ENCODE measurements at regions not wholly inside any gene's neighbourhood (a gene's known extent, or its start where the extent isn't known, plus 50 kb on each side); places are given as distances from the start of the nearest gene placed in this dataset.
"Not testable (repeated sequence)": the region's sequence is repeated elsewhere in the genome, so short reads cannot be mapped to it uniquely, and the experiment has no call there.

- Histone ChIP-seq H3K27me3 (ENCODE audit: control insufficient read depth, insufficient read depth, low read length) (no peaks in the 10 kb centered on the region), H3K27ac (ENCODE audit: low read length) (no peak overlapping the region), H3K4me3 (ENCODE audit: low read length) (no peak overlapping the region), H3K36me3 (ENCODE audit: control insufficient read depth, insufficient read depth, low read length) (no peaks in the 10 kb centered on the region), H3K9me3 (replicated peaks; ENCODE audit: control insufficient read depth, low read depth, low read length) (no peaks in the 10 kb centered on the region), H3K4me1 (ENCODE audit: control insufficient read depth, insufficient read depth, low read length) (no peaks in the 10 kb centered on the region)
- peak; percentile 41 for DNase-seq
- WGBS (ENCODE audit: insufficient coverage) = no CpG with 5 or more reads among the region's 3 CpGs
These were observed 250.3 kb upstream of the ARSJ start for GRCh38 chr4:114229706-114230105.

GRCh38 chr4:114236171-114236769, 256.8 kb upstream of the ARSJ start:
- Histone ChIP-seq H3K9me3 (replicated peaks; ENCODE audit: control insufficient read depth, low read depth, low read length) (no peaks in the 10 kb centered on the region), H3K4me1 (ENCODE audit: control insufficient read depth, insufficient read depth, low read length) (no peaks in the 10 kb centered on the region), H3K4me3 (ENCODE audit: low read length) (no peak overlapping the region), H3K36me3 (ENCODE audit: control insufficient read depth, insufficient read depth, low read length) (no peaks in the 10 kb centered on the region), H3K27me3 (ENCODE audit: control insufficient read depth, insufficient read depth, low read length) (no peaks in the 10 kb centered on the region), H3K27ac (ENCODE audit: low read length) (no peak overlapping the region)
- no CpG with 5 or more reads among the region's 2 CpGs for WGBS (ENCODE audit: insufficient coverage)
- no peak for DNase-seq

GRCh38 chr4:114237997-114238396, 258.6 kb upstream of the ARSJ start:
- Histone ChIP-seq H3K27ac (ENCODE audit: low read length) (no peak overlapping the region), H3K4me1 (ENCODE audit: control insufficient read depth, insufficient read depth, low read length) (no peaks in the 10 kb centered on the region), H3K4me3 (ENCODE audit: low read length) (no peak overlapping the region), H3K9me3 (replicated peaks; ENCODE audit: control insufficient read depth, low read depth, low read length) (no peaks in the 10 kb centered on the region), H3K36me3 (ENCODE audit: control insufficient read depth, insufficient read depth, low read length) (no peaks in the 10 kb centered on the region), H3K27me3 (ENCODE audit: control insufficient read depth, insufficient read depth, low read length) (no peaks in the 10 kb centered on the region)
- DNase-seq = no peak

GRCh38 chr4:114249561-114249960, 270.1 kb upstream of the ARSJ start:
- Histone ChIP-seq H3K27ac (ENCODE audit: low read length) (no peak overlapping the region), H3K27me3 (ENCODE audit: control insufficient read depth, insufficient read depth, low read length) (no peaks in the 10 kb centered on the region), H3K4me1 (ENCODE audit: control insufficient read depth, insufficient read depth, low read length) (no peaks in the 10 kb centered on the region), H3K4me3 (ENCODE audit: low read length) (no peak overlapping the region), H3K36me3 (ENCODE audit: control insufficient read depth, insufficient read depth, low read length) (no peaks in the 10 kb centered on the region), H3K9me3 (replicated peaks; ENCODE audit: control insufficient read depth, low read depth, low read length) (no peaks in the 10 kb centered on the region)
- DNase-seq = no peak
- no CpG with 5 or more reads among the region's 1 CpG for WGBS (ENCODE audit: insufficient coverage)

GRCh38 chr4:114249976-114250375, 270.5 kb upstream of the ARSJ start:
- Histone ChIP-seq H3K36me3 (ENCODE audit: control insufficient read depth, insufficient read depth, low read length) (no peaks in the 10 kb centered on the region), H3K27ac (ENCODE audit: low read length) (no peak overlapping the region), H3K9me3 (replicated peaks; ENCODE audit: control insufficient read depth, low read depth, low read length) (no peaks in the 10 kb centered on the region), H3K4me1 (ENCODE audit: control insufficient read depth, insufficient read depth, low read length) (no peaks in the 10 kb centered on the region), H3K27me3 (ENCODE audit: control insufficient read depth, insufficient read depth, low read length) (no peaks in the 10 kb centered on the region), H3K4me3 (ENCODE audit: low read length) (no peak overlapping the region)
- no peak for DNase-seq

- no peak overlapping the region for H3K27ac ChIP-seq (ENCODE audit: low read length)
- no peak for DNase-seq
- H3K36me3 ChIP-seq (ENCODE audit: control insufficient read depth, insufficient read depth, low read length) = no peaks in the 10 kb centered on the region
- no peaks in the 10 kb centered on the region for H3K4me1 ChIP-seq (ENCODE audit: control insufficient read depth, insufficient read depth, low read length)
- no peak overlapping the region for H3K4me3 ChIP-seq (ENCODE audit: low read length)
- no peaks in the 10 kb centered on the region for H3K9me3 ChIP-seq (replicated peaks; ENCODE audit: control insufficient read depth, low read depth, low read length)
- no CpG with 5 or more reads among the region's 2 CpGs for WGBS (ENCODE audit: insufficient coverage)
- no peaks in the 10 kb centered on the region for H3K27me3 ChIP-seq (ENCODE audit: control insufficient read depth, insufficient read depth, low read length)
These were observed 271.0 kb upstream of the ARSJ start for GRCh38 chr4:114250439-114250891.

- Histone ChIP-seq H3K4me1 (ENCODE audit: control insufficient read depth, insufficient read depth, low read length) (no peaks in the 10 kb centered on the region), H3K4me3 (ENCODE audit: low read length) (no peak overlapping the region), H3K27me3 (ENCODE audit: control insufficient read depth, insufficient read depth, low read length) (no peaks in the 10 kb centered on the region), H3K9me3 (replicated peaks; ENCODE audit: control insufficient read depth, low read depth, low read length) (no peaks in the 10 kb centered on the region), H3K36me3 (ENCODE audit: control insufficient read depth, insufficient read depth, low read length) (no peaks in the 10 kb centered on the region), H3K27ac (ENCODE audit: low read length) (no peak overlapping the region)
- no peak for DNase-seq
These were observed 271.6 kb upstream of the ARSJ start for GRCh38 chr4:114251020-114251419.

- no peaks in the 10 kb centered on the region for H3K4me1 ChIP-seq (ENCODE audit: control insufficient read depth, insufficient read depth, low read length)
- H3K36me3 ChIP-seq (ENCODE audit: control insufficient read depth, insufficient read depth, low read length) = no peaks in the 10 kb centered on the region
- H3K4me3 ChIP-seq (ENCODE audit: low read length) = no peak overlapping the region
- H3K27ac ChIP-seq (ENCODE audit: low read length) = no peak overlapping the region
- WGBS (ENCODE audit: insufficient coverage) = 100% methylated on average over 2 of the region's 2 CpGs
- no peaks in the 10 kb centered on the region for H3K9me3 ChIP-seq (replicated peaks; ENCODE audit: control insufficient read depth, low read depth, low read length)
- DNase-seq = no peak
- no peaks in the 10 kb centered on the region for H3K27me3 ChIP-seq (ENCODE audit: control insufficient read depth, insufficient read depth, low read length)
These were observed 273.1 kb upstream of the ARSJ start for GRCh38 chr4:114252499-114252898.

- WGBS (ENCODE audit: insufficient coverage) = no CpG with 5 or more reads among the region's 1 CpG
- Histone ChIP-seq H3K4me1 (ENCODE audit: control insufficient read depth, insufficient read depth, low read length) (no peaks in the 10 kb centered on the region), H3K9me3 (replicated peaks; ENCODE audit: control insufficient read depth, low read depth, low read length) (no peaks in the 10 kb centered on the region), H3K4me3 (ENCODE audit: low read length) (no peak overlapping the region), H3K36me3 (ENCODE audit: control insufficient read depth, insufficient read depth, low read length) (no peaks in the 10 kb centered on the region), H3K27me3 (ENCODE audit: control insufficient read depth, insufficient read depth, low read length) (no peaks in the 10 kb centered on the region), H3K27ac (ENCODE audit: low read length) (no peak overlapping the region)
- no peak for DNase-seq
These were observed 278.1 kb upstream of the ARSJ start for GRCh38 chr4:114257501-114257900.

GRCh38 chr4:114262421-114262820, 283.0 kb upstream of the ARSJ start:
- H3K27ac ChIP-seq (ENCODE audit: low read length); H3K4me1 ChIP-seq (ENCODE audit: control insufficient read depth, insufficient read depth, low read length); H3K9me3 ChIP-seq (replicated peaks; ENCODE audit: control insufficient read depth, low read depth, low read length); H3K36me3 ChIP-seq (ENCODE audit: control insufficient read depth, insufficient read depth, low read length); DNase-seq; H3K27me3 ChIP-seq (ENCODE audit: control insufficient read depth, insufficient read depth, low read length); H3K4me3 ChIP-seq (ENCODE audit: low read length): not testable (repeated sequence)
- WGBS (ENCODE audit: insufficient coverage) = no CpG with 5 or more reads among the region's 1 CpG

GRCh38 chr4:114263233-114263632, 283.8 kb upstream of the ARSJ start:
- Histone ChIP-seq H3K27ac (ENCODE audit: low read length) (no peak overlapping the region), H3K9me3 (replicated peaks; ENCODE audit: control insufficient read depth, low read depth, low read length) (no peaks in the 10 kb centered on the region), H3K36me3 (ENCODE audit: control insufficient read depth, insufficient read depth, low read length) (no peaks in the 10 kb centered on the region), H3K4me3 (ENCODE audit: low read length) (no peak overlapping the region), H3K27me3 (ENCODE audit: control insufficient read depth, insufficient read depth, low read length) (no peaks in the 10 kb centered on the region), H3K4me1 (ENCODE audit: control insufficient read depth, insufficient read depth, low read length) (no peaks in the 10 kb centered on the region)
- WGBS (ENCODE audit: insufficient coverage) = no CpG with 5 or more reads among the region's 2 CpGs
- no peak for DNase-seq
